IPS-15b (cell line): ENCODE measurements at regions not wholly inside any gene's neighbourhood (a gene's known extent, or its start where the extent isn't known, plus 50 kb on each side); places are given as distances from the start of the nearest gene placed in this dataset.

ENCODE experiments used
- H3K27me3 ChIP-seq: one replicate; pipeline ENCODE4 v1.6.1; 2013; ENCODE audit warnings: low read length; ENCODE audit not compliant: control insufficient read depth, insufficient read depth
- H3K36me3 ChIP-seq: one replicate; pipeline ENCODE4 v1.6.1; 2013; ENCODE audit warnings: low read length; ENCODE audit not compliant: control insufficient read depth, insufficient read depth
- H3K4me1 ChIP-seq: one replicate; pipeline ENCODE4 v1.6.1; 2013; ENCODE audit warnings: mild to moderate bottlenecking, low read length; ENCODE audit not compliant: control insufficient read depth, insufficient read depth
- H3K4me3 ChIP-seq: one replicate; pipeline ENCODE4 v1.5.1; 2013; ENCODE audit warnings: low read depth, low read length
- H3K9ac ChIP-seq: one replicate; pipeline ENCODE4 v1.6.1; 2013; ENCODE audit warnings: low read depth, mild to moderate bottlenecking, low read length
- H3K9me3 ChIP-seq: one replicate; pipeline ENCODE4 v1.6.1; 2013; ENCODE audit warnings: mild to moderate bottlenecking, low read length; ENCODE audit not compliant: control insufficient read depth, insufficient read depth

- no peaks in the 10 kb centered on the region for H3K27me3 ChIP-seq
Observed at GRCh38 chr22:49302150-49302460, 525.6 kb downstream of the BRD1 start.

GRCh38 chr22:49301398-49302149 lies 526.1 kb downstream of the BRD1 start:
- no peaks in the 10 kb centered on the region for H3K36me3 ChIP-seq
- no peaks in the 10 kb centered on the region for H3K27me3 ChIP-seq
- no peaks in the 10 kb centered on the region for H3K4me1 ChIP-seq
- H3K4me3 ChIP-seq = no peak overlapping the region
- H3K9me3 ChIP-seq = no peaks in the 10 kb centered on the region
- H3K9ac ChIP-seq = no peak overlapping the region

More at GRCh38 chr22:49302150-49302460, 525.6 kb downstream of the BRD1 start:
- Histone ChIP-seq H3K9ac (no peak overlapping the region), H3K4me1 (no peaks in the 10 kb centered on the region), H3K9me3 (no peaks in the 10 kb centered on the region), H3K36me3 (no peaks in the 10 kb centered on the region), H3K4me3 (no peak overlapping the region)

DNA sequence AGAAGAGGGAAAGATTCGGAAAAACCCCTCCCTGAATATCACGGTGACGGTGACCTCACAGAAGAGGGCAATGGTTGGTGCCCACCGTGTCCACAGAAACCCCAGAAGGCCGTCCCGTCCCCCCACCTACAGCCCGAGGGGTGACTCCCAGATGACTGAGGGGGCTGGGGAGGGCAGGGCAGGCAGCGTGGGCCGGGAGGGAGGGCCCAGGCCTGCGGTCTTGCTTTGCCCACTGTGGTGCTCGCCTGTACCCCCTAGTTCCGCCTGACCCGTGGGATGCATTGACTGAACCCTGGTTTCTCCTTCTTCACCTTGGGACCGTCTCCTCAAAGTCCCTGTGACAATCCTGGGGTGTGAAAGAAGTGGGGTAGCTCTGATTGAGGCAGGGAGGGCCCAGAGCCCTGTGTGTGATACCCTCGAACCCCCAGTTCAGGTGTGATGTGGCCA lies 526.7 kb downstream of the BRD1 start:
- no peaks in the 10 kb centered on the region for H3K36me3 ChIP-seq
- H3K27me3 ChIP-seq = no peaks in the 10 kb centered on the region
- H3K4me1 ChIP-seq = no peaks in the 10 kb centered on the region
- H3K4me3 ChIP-seq = no peak overlapping the region
- no peak overlapping the region for H3K9ac ChIP-seq
- no peaks in the 10 kb centered on the region for H3K9me3 ChIP-seq

- Histone ChIP-seq H3K9ac (no peak overlapping the region), H3K27me3 (no peaks in the 10 kb centered on the region), H3K4me3 (no peak overlapping the region), H3K4me1 (no peaks in the 10 kb centered on the region), H3K36me3 (no peaks in the 10 kb centered on the region), H3K9me3 (no peaks in the 10 kb centered on the region)
Observed at GRCh38 chr22:49300241-49300640, 527.4 kb downstream of the BRD1 start.

DNA sequence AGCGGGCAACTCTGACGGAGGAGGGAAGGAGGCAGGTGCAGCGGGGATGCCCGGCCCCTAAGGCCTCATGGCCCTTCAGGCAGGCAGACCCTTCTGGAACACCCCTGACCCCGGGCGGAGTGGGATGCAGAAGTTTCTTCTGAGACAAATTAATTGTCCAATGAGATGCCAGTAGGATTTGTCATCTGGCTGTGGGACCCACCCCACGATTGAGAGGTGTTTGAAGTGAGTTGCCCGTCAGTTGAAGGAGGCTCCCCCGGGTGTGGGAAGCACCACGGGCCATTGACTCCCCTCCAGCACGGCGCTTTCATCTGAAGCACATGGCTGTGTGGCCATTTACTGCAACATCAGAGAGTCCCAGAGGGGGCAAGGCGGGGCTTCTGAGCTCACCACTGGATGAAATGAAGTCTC lies 527.8 kb downstream of the BRD1 start:
- no peaks in the 10 kb centered on the region for H3K27me3 ChIP-seq
- no peaks in the 10 kb centered on the region for H3K36me3 ChIP-seq
- H3K9me3 ChIP-seq = no peaks in the 10 kb centered on the region
- H3K4me3 ChIP-seq = no peak overlapping the region
- no peak overlapping the region for H3K9ac ChIP-seq
- no peaks in the 10 kb centered on the region for H3K4me1 ChIP-seq

DNA sequence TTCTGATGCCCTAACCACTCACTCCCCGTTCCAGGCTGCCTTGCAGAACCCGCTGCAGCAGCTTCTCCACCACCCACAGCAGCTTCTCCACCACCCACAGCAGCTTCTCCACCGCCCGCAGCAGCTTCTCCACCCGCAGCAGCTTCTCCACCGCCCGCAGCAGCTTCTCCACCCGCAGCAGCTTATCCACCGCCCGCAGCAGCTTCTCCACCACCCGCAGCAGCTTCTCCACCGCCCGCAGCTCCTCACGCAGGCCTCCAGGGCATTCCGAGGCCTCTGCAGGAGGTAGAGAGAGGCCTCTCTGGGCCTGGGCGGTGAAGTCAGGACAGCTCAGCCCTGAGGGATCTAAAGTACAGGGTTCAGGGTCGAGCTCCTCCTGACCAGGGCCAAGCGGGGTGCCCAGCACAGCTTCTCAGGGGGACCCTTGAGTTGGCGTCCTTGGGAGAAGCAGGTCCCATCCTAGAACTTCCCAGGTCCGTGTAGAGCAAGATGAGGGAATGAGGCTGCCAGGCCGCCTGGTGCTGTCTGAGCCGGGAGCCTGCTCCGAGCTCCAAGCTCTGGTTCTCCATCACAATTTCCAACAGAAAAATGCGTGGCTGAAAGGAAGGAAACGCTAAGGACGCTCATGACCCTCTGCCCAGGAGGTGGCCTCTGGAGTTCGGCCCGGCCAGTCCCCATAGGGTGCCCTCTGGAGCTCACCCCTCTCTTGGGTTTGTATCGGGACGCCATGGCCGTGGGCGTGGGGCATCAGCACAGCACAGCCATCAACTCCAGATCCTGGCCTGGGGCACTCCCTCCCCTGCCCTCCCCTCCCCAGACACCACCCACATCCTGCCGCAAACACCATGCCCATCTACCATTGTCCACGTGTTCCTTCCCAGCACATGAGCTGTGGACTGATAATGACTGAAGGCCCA lies 528.6 kb downstream of the BRD1 start:
- Histone ChIP-seq H3K9me3 (no peaks in the 10 kb centered on the region), H3K36me3 (no peaks in the 10 kb centered on the region), H3K9ac (no peak overlapping the region), H3K4me1 (no peaks in the 10 kb centered on the region), H3K27me3 (no peaks in the 10 kb centered on the region), H3K4me3 (no peak overlapping the region)

GRCh38 chr22:49297871-49298721 lies 529.6 kb downstream of the BRD1 start:
- H3K9ac ChIP-seq = no peak overlapping the region
- H3K4me1 ChIP-seq = no peaks in the 10 kb centered on the region
- H3K9me3 ChIP-seq = no peaks in the 10 kb centered on the region
- H3K36me3 ChIP-seq = no peaks in the 10 kb centered on the region
- no peaks in the 10 kb centered on the region for H3K27me3 ChIP-seq
- no peak overlapping the region for H3K4me3 ChIP-seq

GRCh38 chr22:49297286-49297870 lies 530.3 kb downstream of the BRD1 start:
- Histone ChIP-seq H3K9ac (no peak overlapping the region), H3K4me1 (no peaks in the 10 kb centered on the region), H3K4me3 (no peak overlapping the region), H3K27me3 (no peaks in the 10 kb centered on the region), H3K9me3 (no peaks in the 10 kb centered on the region), H3K36me3 (no peaks in the 10 kb centered on the region)

- Histone ChIP-seq H3K9ac (no peak overlapping the region), H3K4me3 (no peak overlapping the region), H3K4me1 (no peaks in the 10 kb centered on the region), H3K27me3 (peaks cover 3% of the 10 kb centered on the region), H3K9me3 (no peaks in the 10 kb centered on the region), H3K36me3 (no peaks in the 10 kb centered on the region)
Observed at GRCh38 chr22:49296561-49296960, 531.1 kb downstream of the BRD1 start.

GRCh38 chr22:49295851-49296560 lies 531.7 kb downstream of the BRD1 start:
- Histone ChIP-seq H3K4me1 (no peaks in the 10 kb centered on the region), H3K4me3 (no peak overlapping the region), H3K36me3 (no peaks in the 10 kb centered on the region), H3K9ac (no peak overlapping the region), H3K9me3 (no peaks in the 10 kb centered on the region), H3K27me3 (peaks cover 3% of the 10 kb centered on the region)

GRCh38 chr22:49295465-49295743 lies 532.3 kb downstream of the BRD1 start:
- Histone ChIP-seq H3K27me3 (peaks cover 3% of the 10 kb centered on the region), H3K36me3 (no peaks in the 10 kb centered on the region), H3K4me1 (no peaks in the 10 kb centered on the region), H3K4me3 (no peak overlapping the region), H3K9me3 (no peaks in the 10 kb centered on the region), H3K9ac (no peak overlapping the region)
